ENCODE measurements at regions not wholly inside any gene's neighbourhood (a gene's known extent, or its start where the extent isn't known, plus 50 kb on each side); places are given as distances from the start of the nearest gene placed in this dataset.
A peak's percentile ranks its signal among the peaks of the same experiment; 100 is the strongest.
"Not testable (repeated sequence)": the region's sequence is repeated elsewhere in the genome, so short reads cannot be mapped to it uniquely, and the experiment has no call there.

DNA sequence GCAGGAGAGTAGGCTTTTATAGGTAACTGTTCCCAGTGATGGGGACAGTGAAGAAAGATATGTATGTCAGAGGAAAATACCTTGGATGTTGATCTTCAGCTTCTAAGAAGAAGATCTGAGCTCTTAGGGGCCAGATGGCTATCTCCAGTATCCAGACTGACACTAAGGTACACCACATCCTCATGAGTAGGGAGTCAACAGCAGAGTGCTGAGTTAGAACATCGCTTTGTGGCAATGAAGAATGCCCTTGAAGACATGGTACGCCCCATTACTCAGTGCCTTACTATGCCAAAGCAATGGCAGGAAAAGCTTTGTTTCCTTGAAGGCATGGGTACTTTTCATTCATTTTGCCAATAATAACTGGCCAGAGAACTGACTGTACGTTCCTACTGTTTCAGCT lies 263.7 kb downstream of the CEMIP2 start:
- DNase-seq = no peak

DNA sequence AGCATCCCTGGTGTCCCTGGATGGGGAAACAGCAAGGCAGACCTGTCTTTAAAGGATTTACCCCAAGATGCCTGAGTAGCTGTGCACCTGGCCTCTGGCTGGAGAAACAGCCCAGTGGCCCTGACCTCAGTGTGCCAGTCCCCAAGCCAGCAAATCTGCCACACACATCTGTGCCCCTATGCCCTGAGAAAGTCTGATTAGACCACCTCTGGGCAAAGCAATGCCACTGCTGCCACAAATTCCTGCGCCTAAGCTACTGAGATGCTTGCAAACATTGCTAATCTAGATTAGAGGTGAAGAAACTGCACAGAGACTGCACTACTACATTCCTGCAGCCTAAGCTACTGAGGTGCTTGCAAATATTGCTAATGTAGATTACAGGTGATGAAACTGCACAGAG lies 269.6 kb downstream of the CEMIP2 start:
- no peak for DNase-seq

- DNase-seq = no peak
These were observed 277.5 kb downstream of the CEMIP2 start for GRCh38 chr9:71490810-71491209.

DNA sequence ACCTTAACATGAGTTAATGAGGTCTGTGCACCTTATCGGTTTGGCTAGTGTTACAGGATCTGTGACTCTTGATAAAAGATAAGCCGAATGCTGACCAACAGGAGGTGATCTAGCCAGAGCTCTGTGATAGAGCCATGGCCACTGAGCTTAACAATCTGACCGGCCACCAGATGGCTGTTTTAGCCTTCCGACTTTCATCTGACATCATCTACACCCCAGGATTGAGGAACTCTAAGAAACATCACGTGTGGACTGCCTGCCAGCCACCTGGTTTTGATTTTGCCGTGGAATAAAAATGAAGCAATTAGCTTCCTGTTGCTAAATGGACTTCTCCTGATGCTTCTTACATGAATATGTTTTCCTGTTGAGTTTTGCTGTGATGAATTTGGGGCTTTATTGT lies 281.3 kb downstream of the CEMIP2 start:
- DNase-seq = no peak

GRCh38 chr9:71485326-71485725 lies 283.0 kb downstream of the CEMIP2 start:
- no peak for DNase-seq

- DNase-seq = no peak
These were observed 284.9 kb downstream of the CEMIP2 start for GRCh38 chr9:71483436-71483835.

- DNase-seq = no peak
These were observed 288.7 kb downstream of the CEMIP2 start for GRCh38 chr9:71479621-71480020.

DNA sequence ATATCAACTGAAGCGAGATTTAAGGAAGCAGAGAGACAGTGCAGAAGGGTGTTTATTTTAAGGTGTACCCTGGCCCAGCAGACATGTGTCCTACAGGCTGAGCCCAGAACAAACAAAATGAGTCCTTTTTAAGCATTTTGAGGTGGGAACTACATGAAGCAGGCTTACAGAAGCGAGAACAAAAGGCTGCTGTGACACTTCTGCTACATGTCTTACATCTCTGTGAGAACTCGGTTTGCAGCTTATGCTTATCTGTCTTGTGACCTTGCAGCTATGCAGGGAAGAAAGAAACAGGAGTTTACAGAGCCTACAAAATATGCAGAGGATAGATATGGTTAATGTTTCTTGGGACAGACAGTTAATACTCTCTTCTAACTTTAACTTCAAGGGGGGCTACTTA lies 295.9 kb downstream of the CEMIP2 start:
- DNase-seq = no peak

DNA sequence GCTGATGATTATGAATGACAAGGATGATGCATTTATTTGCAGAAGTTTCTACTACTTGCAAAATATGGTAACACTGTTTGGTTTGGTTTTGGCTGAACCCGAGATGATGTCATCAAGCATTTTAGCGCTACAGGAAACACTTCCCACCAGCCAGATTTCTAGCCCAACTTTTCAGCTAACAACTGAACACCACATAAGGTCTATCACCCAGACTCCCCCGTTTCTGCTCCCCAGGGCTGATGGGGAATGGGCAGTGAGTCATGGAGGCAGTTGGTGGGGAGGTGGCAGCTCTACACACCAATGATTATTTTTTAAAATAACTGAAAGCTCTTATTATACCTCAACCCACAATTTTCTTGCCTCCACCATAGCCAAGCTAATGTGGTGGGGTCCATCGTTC lies 302.9 kb downstream of the CEMIP2 start:
- no peak for DNase-seq

GRCh38 chr9:71459082-71459481 lies 309.2 kb downstream of the CEMIP2 start:
- DNase-seq = no peak

DNA sequence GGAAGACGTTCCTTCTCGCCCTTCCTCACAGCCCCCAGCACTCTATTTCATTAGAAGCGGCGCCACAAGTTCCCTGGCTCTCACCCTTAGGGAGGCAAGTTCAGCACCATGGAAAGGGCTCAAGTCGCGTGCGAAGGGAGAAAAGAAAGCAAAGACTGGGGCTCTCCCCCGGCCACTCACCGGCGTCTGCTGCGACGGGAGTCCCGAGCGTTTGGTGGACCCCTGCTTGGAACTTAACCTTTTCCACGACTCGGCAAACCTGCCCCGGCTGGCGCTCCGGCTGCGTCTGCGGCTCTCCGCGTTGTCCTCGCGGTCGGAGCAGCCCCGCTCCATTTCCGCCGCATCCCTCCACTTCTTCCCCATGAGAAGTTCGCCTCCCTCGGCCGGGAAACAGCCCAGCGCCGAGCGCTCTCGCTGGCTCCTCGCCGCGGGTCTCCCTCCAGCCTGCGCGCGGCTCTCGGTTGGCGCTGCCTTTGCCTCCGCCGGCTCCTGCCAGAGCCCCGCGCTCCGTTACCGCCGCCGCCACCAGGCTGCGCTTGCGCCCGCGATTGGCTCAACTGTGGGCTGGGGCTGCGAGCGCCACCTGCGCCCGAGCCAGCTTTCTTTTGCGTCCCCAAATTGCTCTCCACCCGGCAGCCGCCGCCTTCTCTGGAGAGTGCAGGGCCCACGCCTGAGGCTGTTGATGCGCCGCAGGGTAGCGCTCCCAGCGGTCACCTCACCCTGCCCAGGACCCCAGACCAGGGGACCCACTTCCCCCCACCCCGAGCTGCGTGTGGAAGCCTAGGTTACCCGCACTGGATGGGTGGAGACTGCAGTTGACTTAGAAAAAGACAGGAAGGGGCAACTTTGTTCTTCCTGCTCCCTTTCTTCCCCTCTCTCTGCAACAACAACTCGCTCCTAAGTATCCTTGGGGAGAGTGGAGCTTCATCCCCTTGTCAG lies 321.6 kb downstream of the CEMIP2 start:
- DNase-seq = peak; percentile 54

DNA sequence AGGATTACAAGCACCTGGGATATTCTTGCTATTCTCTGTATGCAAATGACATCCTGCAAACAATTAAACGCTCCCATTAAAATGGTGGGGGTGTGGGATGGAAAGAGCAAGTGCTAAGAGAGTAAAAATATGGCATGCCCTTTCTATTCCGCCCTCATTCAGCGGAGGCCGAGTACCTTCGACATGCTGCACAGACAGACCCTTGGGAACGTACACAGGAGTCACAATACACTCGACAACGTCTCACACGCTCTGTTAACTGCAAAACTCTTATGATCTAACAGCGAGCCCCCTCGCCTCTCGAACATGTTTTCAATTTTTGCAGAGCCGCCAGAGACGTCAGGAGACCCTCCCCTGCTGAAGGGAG lies 322.2 kb downstream of the CEMIP2 start:
- peak; percentile 46 for DNase-seq

GRCh38 chr9:71442937-71443336 lies 321.5 kb upstream of the TRPM3 start:
- no peak for DNase-seq

- DNase-seq = no peak
These were observed 319.8 kb upstream of the TRPM3 start for GRCh38 chr9:71441266-71441665.

DNA sequence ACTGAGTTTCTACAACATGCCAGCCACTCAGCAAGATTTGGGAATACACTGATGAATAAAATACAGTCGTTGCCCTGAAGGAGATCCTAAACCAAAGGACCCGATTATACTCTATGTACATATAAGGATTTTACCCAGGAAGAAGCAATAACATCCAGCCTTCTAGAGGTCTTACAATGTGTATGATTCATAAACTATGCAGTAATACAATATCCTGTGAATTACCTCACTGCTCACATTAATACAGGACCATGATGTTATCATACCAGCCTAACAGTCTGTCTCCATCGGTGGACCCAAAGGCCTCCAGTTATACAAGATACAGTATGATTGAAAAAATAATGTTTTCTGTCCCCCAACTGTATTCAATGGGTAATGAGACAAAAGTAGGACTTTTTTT lies 310.5 kb upstream of the TRPM3 start:
- no peak for DNase-seq

DNA sequence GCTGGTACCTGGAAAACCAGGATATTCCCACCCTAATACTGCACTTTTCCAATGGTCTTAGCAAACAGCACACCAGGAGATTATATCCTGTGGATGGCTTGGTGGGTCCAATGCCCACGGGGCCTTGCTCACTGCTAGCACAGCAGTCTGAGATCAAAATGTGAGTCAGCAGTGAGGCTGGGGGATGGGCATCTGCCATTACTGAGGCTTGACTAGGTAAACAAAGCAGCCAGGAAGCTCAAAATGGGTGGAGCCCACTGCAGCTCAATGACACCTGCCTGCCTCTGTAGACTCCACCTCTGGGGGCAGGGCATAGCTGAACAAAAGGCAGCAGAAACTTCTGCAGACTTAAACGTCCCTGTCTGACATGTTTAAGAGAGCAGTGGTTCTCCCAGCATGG lies 285.9 kb upstream of the TRPM3 start:
- not testable (repeated sequence) for DNase-seq

DNA sequence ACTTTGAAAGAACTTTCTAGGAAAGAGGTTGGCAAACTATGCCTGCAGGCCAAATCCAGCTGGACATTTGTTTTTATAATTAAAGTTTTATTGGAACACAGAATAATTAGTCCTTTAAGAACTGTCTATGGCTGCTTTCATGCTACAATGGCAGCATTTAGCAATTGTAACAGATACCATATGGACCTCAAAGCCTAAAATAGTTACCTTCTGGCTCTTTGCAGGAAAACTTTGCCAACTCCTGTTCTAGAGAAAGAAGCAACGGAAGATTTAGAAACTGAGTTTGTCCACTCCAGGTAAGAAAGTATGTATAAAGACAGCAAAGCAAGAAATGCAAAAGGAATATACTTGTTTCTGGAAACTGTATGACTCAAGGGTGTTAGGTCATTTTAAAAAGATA lies 281.7 kb upstream of the TRPM3 start:
- no peak for DNase-seq

DNA sequence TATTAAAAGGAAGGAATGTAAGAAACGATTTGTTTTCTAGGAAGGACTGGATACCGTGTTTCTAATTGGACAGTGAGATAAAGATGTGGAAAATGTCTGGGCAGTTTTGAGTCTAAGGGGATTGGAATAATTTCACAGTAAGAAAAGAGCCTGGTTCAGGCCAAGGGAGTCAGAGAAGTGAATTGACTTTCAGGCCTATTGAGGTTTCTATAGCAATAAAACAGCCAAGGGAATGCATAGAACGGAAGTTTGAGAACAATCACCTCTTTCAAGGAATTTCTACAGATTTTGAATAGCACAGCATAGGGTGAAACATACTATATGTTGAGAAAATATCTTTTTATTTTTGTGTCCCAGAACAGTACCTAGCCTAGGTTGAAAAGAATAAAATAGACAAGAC lies 271.6 kb upstream of the TRPM3 start:
- no peak for DNase-seq

DNA sequence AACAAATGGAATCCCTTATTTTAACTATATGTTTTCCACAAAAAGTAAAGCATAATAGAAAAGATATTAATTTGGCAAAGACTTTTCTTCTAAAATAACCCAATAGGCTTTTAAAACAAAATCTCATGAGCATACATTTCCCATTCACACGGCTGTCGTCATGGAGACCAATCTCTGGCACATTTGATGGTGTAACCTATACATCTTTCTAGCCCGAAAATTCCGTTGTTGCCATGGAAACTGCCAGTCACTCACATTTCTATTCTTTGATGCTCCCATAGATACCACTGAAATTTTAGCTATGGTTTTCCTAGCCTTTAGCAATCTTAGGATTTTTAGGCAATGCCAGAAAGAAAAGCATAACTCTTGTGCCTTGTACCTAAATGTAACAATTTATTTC lies 262.9 kb upstream of the TRPM3 start:
- DNase-seq = no peak

- no peak for DNase-seq
These were observed 262.0 kb upstream of the TRPM3 start for GRCh38 chr9:71383308-71383940.

- DNase-seq = no peak
These were observed 246.7 kb upstream of the TRPM3 start for GRCh38 chr9:71368157-71368556.

GRCh38 chr9:71364186-71364955 lies 242.9 kb upstream of the TRPM3 start:
- DNase-seq = no peak

GRCh38 chr9:71363286-71363961 lies 242.0 kb upstream of the TRPM3 start:
- no peak for DNase-seq

Data from NCI-H510A treated with DMSO at 0.1 percent for 48 hours (cell line).